ENCODE measurements at regions not wholly inside any gene's neighbourhood (a gene's known extent, or its start where the extent isn't known, plus 50 kb on each side); places are given as distances from the start of the nearest gene placed in this dataset.

DNA sequence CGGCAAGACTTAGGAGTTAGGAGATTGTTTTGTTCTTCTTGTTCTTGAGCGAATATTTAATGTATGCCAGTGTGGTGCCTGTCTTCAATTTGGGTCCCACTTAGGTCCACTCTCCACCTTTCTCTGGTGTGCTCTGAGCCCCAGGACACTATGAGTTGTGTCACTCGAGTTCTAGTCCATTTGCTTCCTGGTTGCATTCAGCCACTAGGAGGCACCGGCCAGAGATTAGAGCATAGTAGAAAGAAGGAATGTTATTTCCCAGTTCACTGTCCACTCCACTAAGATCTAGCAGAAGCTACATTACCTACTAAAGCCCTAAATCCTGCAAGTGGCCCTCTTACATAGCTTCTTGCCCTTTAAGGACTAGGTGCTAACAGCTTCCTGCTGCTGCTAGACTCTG, 326.9 kb downstream of the NAF1 start:
- H3K4me3 ChIP-seq = no peak overlapping the region
- H3K27ac ChIP-seq = no peak overlapping the region
- WGBS, 4 donors = 78 to 88% (median 80%) methylated on average over 4 of the region's 4 CpGs
- no peaks in the 10 kb centered on the region for H3K9me3 ChIP-seq (replicated peaks in 1 of 3)
- TF ChIP-seq POLR2A (IDR thresholded peaks at IDR 0.05) = no peak
- TF ChIP-seq, protein P1, sequence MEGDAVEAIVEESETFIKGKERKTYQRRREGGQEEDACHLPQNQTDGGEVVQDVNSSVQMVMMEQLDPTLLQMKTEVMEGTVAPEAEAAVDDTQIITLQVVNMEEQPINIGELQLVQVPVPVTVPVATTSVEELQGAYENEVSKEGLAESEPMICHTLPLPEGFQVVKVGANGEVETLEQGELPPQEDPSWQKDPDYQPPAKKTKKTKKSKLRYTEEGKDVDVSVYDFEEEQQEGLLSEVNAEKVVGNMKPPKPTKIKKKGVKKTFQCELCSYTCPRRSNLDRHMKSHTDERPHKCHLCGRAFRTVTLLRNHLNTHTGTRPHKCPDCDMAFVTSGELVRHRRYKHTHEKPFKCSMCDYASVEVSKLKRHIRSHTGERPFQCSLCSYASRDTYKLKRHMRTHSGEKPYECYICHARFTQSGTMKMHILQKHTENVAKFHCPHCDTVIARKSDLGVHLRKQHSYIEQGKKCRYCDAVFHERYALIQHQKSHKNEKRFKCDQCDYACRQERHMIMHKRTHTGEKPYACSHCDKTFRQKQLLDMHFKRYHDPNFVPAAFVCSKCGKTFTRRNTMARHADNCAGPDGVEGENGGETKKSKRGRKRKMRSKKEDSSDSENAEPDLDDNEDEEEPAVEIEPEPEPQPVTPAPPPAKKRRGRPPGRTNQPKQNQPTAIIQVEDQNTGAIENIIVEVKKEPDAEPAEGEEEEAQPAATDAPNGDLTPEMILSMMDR (IDR thresholded peaks at IDR 0.05) = no peak
- no peak for DNase-seq
- intact Hi-C loops (cut with DNase I) = no loop called here
- no peaks in the 10 kb centered on the region for H3K4me1 ChIP-seq (replicated peaks in 1 of 2)
- H3K27me3 ChIP-seq = no peaks in the 10 kb centered on the region
- H3K36me3 ChIP-seq (replicated peaks in 1 of 2) = no peaks in the 10 kb centered on the region

DNA sequence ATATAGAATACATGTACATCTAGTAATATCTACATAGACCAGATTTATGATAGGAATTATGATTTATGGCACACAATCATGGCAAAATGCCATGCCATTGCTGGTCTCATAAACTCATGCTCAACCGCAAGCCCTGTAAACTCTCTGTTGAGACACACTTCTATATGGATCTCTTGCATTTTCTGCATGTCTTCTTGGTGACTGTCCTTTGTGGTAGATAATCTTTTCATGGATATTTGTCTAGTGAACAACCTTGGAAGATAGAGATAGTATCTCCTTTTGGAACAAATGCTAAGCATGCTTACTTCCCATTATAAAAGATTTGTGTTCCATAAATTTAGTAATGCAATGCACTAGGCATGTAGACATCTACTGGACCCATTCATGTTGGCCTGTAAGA, 328.0 kb downstream of the NAF1 start:
- Histone ChIP-seq H3K9me3 (replicated peaks in 1 of 3) (no peaks in the 10 kb centered on the region), H3K27me3 (no peaks in the 10 kb centered on the region), H3K4me3 (no peak overlapping the region), H3K27ac (no peak overlapping the region), H3K36me3 (replicated peaks in 1 of 2) (no peaks in the 10 kb centered on the region), H3K4me1 (replicated peaks in 1 of 2) (no peaks in the 10 kb centered on the region)
- TF ChIP-seq, protein P1 (IDR thresholded peaks at IDR 0.05) = no peak
- no peak for TF ChIP-seq POLR2A (IDR thresholded peaks at IDR 0.05)
- no peak for DNase-seq
- 95 to 100% (median 97%) methylated on average over 1 of the region's 1 CpG for WGBS, 4 donors
- intact Hi-C loops (cut with DNase I) = no loop called here

DNA sequence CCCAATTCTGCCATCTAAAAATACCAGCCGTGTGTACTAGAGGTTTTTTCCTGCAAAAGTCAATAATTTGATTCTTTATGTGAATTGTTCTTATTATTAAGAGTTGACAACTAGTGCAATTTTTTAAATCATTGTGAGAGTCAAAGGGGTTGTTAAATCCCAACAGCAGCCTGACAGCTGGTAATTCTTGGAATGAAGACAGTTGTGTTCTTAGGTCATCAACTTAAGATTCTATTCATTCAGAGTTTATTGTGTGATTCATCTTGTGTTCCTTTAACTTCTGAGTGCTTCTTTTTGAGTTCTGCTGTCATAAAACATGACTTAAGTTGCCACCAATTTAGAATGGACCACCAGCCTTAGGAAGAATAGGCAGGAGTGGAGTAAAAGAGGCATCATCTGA, 329.0 kb downstream of the NAF1 start:
- H3K4me1 ChIP-seq (replicated peaks in 1 of 2) = no peaks in the 10 kb centered on the region
- H3K4me3 ChIP-seq = no peak overlapping the region
- no peaks in the 10 kb centered on the region for H3K9me3 ChIP-seq (replicated peaks in 1 of 3)
- no peak for DNase-seq
- no peaks in the 10 kb centered on the region for H3K27me3 ChIP-seq
- TF ChIP-seq, protein P1 (IDR thresholded peaks at IDR 0.05) = no peak
- TF ChIP-seq POLR2A (IDR thresholded peaks at IDR 0.05) = no peak
- no peaks in the 10 kb centered on the region for H3K36me3 ChIP-seq (replicated peaks in 1 of 2)
- intact Hi-C loops (cut with DNase I) = no loop called here
- 38 to 68% (median 58%) methylated on average over 1 of the region's 1 CpG for WGBS, 4 donors
- no peak overlapping the region for H3K27ac ChIP-seq

DNA sequence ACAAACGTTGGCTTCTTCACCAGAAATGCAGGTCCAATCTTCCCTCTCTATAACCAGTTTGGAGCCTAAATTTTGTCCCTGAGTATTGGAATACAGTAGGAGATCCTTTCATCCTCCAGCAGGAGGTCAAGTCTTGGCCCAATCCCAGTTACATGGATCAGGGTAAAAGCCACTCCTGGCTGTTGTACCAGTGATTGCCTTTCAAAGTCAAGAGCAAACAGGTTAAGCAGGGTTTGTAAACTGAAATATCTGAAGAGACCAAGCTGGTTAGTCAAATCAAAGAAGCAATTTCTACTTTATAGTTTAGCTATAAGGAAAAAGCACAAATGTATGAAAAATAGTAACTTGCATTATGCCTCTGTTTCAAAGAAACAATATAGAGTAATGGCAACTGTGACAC, 329.4 kb downstream of the NAF1 start:
- intact Hi-C loops (cut with DNase I) = no loop called here
- Histone ChIP-seq H3K27me3 (no peaks in the 10 kb centered on the region), H3K36me3 (replicated peaks in 1 of 2) (no peaks in the 10 kb centered on the region), H3K4me1 (replicated peaks in 1 of 2) (no peaks in the 10 kb centered on the region), H3K27ac (no peak overlapping the region), H3K9me3 (replicated peaks in 1 of 3) (no peaks in the 10 kb centered on the region), H3K4me3 (no peak overlapping the region)
- WGBS, 4 donors = 66 to 82% (median 75%) methylated on average over 1 of the region's 1 CpG
- DNase-seq = no peak
- TF ChIP-seq, protein P1 (IDR thresholded peaks at IDR 0.05) = no peak
- TF ChIP-seq POLR2A (IDR thresholded peaks at IDR 0.05) = no peak

Data from adrenal gland (tissue), 9 donors.